HG03103 (cell line): ENCODE measurements at regions not wholly inside any gene's neighbourhood (a gene's known extent, or its start where the extent isn't known, plus 50 kb on each side); places are given as distances from the start of the nearest gene placed in this dataset.
"Not testable (repeated sequence)": the region's sequence is repeated elsewhere in the genome, so short reads cannot be mapped to it uniquely, and the experiment has no call there.

Source experiments
- ATAC-seq: cut with Tn5 transposase; IDR thresholded peaks from one replicate; pipeline ENCODE4 v1.9.1; 2021; ENCODE audit warnings: low read depth; ENCODE audit not compliant: unreplicated experiment

- no peak for ATAC-seq
Measured at GRCh38 chr5:14954616-14955343, 83.2 kb upstream of the ANKH start.

DNA sequence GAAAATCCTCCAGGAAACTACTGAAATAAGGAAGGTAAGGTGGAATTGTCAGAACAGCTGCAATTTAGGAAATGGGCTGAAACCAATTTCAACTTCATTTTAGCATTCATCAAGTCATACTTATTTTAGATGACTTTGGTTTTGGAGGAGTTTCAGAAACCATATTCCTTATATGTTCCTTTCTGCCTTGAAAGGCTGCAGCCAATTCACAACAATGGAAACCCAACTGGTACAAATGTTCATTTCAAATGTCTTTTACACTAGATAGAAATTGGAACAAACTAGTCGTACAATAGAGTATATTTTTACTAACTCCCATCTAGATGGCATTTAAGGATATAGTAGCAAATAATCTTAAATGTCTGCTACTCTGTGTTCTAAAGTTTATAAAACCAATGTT lies 82.6 kb upstream of the ANKH start:
- no peak for ATAC-seq

DNA sequence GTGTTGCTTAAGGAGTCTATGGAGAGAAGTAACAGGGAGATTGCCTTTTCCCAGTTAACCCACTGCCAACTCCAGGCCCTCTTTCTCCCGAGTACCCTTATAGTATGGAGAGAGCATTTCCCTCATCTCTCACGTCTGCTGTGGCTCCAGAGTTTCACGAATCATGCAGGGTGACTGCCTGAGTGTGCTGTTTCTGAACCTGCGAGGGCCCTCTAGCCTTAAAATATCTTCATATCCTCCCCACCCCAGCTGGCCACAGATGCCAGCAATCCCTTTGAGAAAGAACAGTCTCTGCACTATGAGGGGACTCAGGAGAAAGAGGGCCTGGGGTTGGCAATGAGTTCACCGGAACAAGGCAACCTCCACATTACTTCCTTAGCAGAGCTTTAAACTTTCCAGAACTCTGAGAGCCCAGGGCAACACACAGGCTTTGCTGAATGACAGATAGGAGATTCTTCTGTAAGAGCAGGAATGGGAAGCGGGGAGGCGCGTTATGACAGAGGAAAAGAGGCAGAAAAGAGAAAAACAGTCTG lies 81.6 kb upstream of the ANKH start:
- ATAC-seq = no peak

GRCh38 chr5:14948383-14948782 lies 76.8 kb upstream of the ANKH start:
- no peak for ATAC-seq

GRCh38 chr5:14946815-14947620 lies 75.4 kb upstream of the ANKH start:
- peak; percentile 74 for ATAC-seq

GRCh38 chr5:14945450-14945849 lies 73.9 kb upstream of the ANKH start:
- ATAC-seq = no peak

- ATAC-seq = no peak
Measured at GRCh38 chr5:14944996-14945395, 73.4 kb upstream of the ANKH start.

DNA sequence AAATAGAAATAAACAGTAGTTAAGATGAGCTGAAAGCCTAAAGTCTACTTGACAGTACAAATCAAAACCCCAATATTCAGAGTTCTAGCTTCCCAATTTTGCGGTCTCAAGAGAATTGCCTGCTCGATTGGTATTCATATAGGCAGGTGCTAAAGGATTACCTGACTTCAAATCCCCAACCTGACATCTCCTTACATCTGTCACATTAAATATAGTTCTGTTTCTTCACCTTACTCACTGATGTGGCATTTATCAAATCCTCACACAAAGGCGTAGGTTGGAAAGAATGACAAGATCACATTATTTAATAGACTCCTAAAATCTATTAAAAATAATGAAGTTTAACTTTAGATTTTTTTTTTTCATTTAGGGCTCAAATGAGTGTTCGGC lies 72.8 kb upstream of the ANKH start:
- ATAC-seq = no peak

DNA sequence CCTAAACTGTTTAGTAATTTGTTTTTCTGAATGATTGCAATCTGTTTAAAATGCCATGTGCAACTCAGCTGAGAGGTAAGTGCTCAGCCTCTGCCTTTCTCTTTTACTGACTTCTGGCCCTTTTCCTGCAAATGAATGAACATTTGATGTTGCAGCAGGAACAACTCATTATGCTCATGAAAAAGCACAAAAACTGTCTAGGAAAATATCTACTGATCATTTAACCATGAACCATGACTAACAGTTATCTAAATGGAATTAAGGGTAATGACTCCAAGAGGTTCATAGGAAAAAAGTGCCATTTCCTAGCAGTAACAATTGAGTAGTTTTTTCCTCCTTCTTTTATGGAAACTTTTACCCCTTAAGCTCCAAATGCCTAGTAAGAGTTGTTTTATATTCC lies 70.6 kb upstream of the ANKH start:
- ATAC-seq = no peak

GRCh38 chr5:14937254-14937653 lies 65.7 kb upstream of the ANKH start:
- ATAC-seq = no peak

DNA sequence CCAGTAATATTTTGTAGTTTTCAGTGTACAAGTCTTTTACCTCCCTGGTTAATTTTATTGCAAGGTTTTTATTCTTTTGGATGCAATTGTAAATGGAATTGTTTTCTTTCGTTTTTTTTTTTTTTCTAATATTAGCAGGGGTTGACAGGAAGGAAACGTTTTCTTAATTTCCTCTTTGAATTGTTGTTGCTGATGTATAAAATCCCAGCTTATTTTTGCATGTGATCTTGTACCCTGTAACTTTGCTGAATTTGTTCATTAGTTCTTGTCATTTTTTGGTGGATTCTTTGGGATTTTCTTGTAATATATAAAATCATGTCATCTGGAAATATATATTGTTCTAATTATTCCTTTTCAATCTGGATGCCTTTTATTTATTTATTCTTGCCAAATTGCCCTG lies 65.0 kb upstream of the ANKH start:
- ATAC-seq = no peak

GRCh38 chr5:14935341-14935740 lies 63.8 kb upstream of the ANKH start:
- ATAC-seq = no peak

DNA sequence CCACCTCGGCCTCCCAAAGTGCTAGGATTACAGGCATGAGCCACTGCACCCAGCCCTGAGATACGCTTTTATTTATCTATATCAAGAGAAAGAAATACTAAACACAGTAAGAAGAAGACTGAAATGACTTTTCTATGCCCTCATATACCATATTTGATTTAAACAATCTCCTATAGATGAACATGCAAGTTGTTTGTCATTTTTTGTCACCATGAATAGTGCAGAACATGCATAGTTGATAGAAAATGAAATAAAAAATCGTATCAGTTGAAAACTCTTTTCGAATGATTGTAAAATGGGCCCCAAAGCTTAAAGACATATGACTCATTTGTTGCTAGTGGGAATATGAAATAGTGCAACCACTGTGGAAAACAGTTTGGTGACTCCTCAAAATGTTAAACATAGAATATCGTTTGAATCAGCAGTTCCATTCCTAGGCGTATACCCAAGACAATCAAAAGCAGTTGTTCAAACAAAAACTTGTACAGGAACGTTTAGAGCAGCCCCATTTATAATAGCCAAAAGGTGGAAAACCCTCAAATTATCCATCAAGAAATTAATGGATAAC lies 61.4 kb upstream of the ANKH start:
- no peak for ATAC-seq

- no peak for ATAC-seq
Measured at GRCh38 chr5:14930486-14930885, 58.9 kb upstream of the ANKH start.

DNA sequence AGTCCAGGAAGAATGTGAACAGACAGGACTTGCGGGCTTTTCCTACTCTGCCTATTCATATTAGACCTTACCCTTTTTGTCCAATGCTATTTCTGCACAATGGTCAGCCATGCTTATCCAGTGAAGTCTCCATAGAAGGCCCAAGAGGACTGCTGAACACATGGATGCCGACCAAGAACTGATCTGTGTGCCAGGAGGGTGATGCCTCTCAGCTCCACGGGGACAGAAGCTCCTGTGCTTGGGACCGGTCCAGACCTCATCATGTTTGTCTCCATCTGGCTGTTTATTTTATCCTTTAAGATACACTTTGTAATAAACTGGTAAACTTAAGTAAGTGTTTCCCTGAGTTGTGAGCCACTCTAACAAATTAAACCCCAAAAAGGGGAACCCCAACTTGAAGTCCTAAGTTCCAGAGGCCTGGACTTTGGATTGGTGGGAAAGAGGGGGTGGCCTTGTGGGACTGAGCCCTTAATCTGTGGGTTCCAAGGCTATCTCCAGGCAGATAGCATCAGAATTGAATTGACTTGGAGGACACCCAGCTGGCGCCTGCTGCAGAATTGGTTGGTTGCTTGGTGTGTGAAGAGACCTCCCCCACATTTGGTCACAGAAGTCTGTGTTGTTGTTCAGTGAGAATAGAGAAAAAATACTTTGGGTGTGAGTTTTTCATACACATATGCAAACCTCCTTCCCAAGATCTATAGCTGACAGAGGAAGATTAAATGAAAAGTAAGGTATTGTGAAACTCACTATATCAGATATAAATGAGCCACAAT lies 57.9 kb upstream of the ANKH start:
- no peak for ATAC-seq

DNA sequence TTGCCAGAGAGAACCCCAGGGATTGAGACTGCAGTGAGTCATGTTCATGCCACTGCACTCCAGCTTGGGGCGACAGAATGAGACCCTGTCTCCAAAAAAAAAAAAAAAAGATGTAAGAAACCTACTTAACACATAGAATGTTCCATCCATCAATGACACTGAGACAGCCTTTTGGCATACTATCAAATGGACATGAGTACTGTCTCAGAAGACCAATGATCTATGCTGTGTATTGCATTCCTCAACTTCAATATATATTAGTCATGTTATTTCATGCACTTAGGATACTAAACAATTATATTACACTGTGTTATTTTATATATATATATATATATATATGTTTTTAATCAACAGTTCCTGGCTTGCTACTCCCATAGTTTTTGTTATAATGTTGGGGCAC lies 57.1 kb upstream of the ANKH start:
- ATAC-seq = no peak

DNA sequence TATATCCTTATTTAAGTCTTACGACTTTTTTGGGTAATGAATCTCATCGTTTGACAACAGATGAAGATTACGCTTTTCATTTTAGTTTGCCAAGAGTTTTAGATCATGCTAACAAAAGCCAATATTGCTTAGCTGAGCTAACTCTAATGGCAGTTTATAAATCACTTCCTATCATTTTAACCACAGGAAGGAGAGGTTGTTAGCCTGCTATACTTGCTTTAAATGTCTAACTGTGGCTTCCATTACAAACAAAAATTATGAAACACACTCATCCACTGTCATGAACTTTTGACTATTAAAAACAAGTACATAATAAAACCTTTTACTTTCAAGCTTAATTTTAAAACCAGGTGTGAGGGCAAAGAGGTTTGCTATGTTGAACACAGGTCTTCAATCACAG lies 53.7 kb upstream of the ANKH start:
- ATAC-seq = no peak

GRCh38 chr5:14922952-14923351 lies 51.4 kb upstream of the ANKH start:
- ATAC-seq = not testable (repeated sequence)

- ATAC-seq = no peak
Measured at GRCh38 chr5:14922456-14922855, 50.9 kb upstream of the ANKH start.
